ENCODE measurements at regions not wholly inside any gene's neighbourhood (a gene's known extent, or its start where the extent isn't known, plus 50 kb on each side); places are given as distances from the start of the nearest gene placed in this dataset.

- TF ChIP-seq PKNOX1 (IDR thresholded peaks at IDR 0.05) (no peak), RBFOX2 (IDR thresholded peaks at IDR 0.05; ENCODE audit: low read depth, low read length) (no peak), XRCC3 (IDR thresholded peaks at IDR 0.05) (no peak), NR2C1 (IDR thresholded peaks at IDR 0.05) (no peak), NR2C1 (tag; IDR thresholded peaks at IDR 0.05) (no peak), CHD7 (IDR thresholded peaks at IDR 0.05; ENCODE audit: low read depth, low read length) (no peak), SMARCA5 (IDR thresholded peaks at IDR 0.05) (no peak), ZNF436 (CRISPR knock-in tag; IDR thresholded peaks at IDR 0.05) (no peak)
These were observed 535.9 kb upstream of the ADAMTS5 start (continued) for GRCh38 chr21:27502801-27503200.
